ENCODE measurements at regions not wholly inside any gene's neighbourhood (a gene's known extent, or its start where the extent isn't known, plus 50 kb on each side); places are given as distances from the start of the nearest gene placed in this dataset.

DNA sequence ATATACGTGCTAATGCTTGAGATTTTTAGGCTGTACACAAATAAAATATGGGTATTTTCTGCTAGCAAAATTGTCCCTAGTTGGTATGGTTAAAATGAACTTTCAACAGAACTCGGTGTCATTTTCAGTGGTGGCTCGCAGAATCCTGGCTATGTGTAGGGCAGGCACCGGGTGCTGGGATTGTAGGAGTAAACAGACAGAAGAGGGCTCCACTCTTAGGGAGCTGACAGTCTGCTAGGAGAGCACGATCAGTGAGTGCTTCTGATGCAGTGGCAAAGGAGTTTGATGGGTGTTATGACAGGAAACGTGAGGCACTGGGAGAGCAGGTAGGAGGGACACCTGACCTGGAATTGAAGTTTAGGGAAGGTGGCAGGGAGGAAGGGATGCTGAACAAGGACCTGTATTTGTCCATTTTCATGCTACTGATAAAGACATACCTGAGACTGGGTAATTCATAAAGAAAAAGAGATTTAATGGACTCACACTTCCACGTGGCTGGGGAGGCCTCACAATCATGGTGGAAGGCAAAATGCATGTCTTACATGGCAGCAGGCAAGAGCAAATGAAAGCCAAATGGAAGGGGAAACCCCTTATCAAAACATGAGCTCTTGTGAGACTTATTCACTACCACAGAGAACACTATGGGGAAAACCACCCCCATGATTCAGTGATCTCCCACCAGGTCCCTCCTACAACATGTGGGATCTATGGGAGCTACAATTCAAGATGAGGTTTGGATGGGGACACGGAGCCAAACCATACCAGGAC lies 105.4 kb upstream of the LCLAT1 start:
- no peak for DNase-seq (ENCODE audit: low read depth)

DNA sequence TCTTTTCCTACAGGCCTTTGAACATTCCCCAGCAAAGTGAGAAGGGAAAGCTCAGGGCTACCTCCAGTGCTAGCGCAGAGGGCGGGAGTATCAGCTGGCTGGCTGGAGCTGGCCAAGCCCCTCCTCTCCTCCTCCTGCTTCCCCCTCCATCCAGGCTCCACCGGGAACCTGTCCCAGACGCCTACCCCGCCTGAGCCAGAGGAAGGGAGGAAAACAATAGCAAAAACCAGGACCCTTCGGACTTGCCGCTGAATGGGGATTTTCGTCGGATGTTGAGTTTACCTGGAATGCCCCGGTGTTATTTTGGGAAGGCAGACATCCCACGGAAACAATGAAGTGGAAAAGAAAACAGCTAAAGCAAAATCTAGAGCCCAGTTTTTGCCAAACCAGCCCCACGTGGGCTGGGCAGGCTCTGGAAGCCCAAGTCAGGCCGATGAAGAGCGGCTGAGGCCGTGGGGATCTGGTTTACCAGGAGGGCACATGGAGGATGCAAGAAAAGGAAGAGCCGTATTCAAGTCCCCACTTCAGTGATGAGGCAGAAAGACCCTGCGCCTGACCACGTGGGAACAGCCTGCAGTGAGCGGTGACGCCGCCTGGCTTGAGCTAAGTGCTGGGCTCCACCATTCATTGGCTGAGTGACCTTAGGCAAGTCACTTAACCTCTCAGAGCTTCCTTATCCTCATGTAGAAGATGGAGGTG lies 100.4 kb upstream of the LCLAT1 start:
- no peak for DNase-seq (ENCODE audit: low read depth)

DNA sequence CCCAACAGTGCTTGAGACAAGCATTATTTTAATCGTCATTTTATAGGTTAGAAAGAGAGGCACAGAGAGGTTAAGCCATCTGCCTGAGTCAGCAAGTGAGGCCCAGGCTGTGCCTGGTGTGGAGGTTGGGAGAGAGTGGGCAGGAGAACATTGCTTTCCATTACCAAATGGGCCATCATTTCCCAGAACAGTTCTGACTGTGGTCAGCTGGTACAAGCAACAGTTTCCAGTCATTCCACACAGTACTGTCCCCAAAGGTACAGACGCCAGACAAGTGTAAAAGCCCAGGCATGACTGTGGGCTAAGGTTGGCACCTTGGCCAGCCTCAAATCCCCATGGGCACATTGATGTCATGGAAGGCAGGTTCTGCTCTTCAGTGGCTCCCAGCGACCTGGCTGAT lies 98.2 kb upstream of the LCLAT1 start:
- DNase-seq (ENCODE audit: low read depth): no peak

DNA sequence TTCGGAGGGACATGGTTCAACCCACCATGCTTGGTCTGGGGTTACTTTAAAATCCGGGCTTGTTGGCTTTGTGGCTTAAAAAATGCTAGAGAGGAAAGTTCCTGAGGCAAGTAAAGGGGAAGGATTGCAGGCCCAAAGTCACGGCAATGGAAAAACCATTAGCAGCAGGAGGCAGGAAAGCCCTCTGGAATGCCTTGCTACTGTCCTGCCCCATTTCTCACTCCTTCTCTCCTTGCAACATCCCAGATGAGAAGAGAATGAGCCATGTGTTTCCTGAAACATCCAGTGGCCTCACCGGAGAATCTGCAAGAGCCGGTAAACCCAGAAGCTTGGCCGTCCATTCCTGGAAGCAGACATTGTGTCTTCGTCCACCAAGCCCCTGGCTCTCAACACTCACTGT lies 97.4 kb upstream of the LCLAT1 start:
- DNase-seq (ENCODE audit: low read depth): no peak

DNA sequence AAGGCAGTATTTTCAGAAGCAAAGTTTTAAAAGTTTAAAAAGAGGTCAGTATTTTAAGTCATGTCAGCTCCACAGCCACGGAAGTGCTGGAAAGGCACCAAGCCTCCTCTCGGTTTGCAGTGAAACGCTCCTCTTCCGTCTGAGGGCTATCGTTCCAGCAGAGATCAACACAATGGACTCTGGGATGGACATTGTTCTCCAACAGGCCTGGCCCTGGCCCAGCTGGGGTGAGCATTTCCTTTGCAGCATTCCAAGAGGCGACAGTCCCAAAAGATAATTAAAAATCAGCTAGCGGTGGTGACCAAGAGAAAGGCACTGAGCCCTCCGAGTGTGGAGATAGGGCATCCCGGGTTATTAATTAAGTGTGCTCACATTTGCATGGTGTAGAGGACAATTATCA lies 95.9 kb upstream of the LCLAT1 start:
- no peak for DNase-seq (ENCODE audit: low read depth)

DNA sequence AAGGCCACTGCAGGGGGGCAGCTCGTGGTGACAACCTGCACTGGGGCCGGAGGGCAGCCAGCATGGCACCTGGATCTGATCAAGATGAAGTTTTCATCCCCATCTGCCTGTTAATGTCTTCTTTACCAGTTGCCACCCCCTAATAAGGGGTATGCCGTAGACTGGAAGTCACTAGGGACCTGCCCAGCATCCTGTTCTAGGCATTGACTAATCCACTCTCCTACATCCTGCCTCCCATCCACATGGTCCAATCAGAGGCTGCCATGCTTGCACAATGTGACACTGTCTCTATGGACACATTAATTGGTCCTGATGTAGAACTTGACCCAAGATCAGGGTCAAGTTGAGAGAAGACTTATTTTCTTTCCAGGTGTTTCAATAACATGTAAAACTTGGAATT lies 95.1 kb upstream of the LCLAT1 start:
- DNase-seq (ENCODE audit: low read depth): no peak

DNA sequence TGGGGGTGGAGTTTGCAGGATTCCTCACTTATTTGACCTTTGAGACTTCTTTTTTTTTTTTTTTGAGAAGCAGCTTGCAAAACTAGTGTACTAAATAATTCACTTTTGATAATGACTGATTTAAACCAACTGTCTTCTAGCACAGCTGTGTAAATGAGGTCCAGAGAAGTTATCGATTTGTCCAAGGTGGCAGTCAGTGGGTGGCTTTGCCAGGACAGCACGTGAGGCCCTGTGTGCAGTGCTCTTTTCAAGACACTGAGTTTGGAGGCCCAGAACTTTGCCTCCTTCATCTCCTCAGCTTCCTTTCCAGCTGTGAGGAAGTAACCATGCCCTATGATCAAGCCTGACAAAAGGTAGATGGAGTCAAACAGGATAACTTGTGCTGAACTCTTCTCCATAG lies 92.9 kb upstream of the LCLAT1 start:
- DNase-seq (ENCODE audit: low read depth): no peak

DNA sequence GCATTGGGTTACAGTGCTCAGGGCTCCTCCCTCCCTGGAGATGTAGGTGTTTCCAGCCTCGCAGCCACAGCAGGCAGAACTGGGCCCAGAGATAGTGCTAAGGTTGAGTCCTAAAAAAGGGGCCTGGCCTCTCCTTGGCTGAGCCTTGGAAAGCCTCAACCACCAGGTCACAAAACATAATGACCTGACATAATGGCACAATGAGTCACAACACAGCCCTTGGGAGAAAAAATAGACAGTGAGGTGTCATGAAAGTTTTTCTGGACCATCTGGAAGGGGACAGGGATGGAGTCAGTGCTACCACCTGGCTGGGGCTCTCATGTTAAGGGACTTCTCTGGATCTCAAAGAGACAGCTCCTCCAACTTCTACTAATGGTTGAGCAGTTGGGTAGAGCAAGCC lies 92.4 kb upstream of the LCLAT1 start:
- DNase-seq (ENCODE audit: low read depth): no peak

DNA sequence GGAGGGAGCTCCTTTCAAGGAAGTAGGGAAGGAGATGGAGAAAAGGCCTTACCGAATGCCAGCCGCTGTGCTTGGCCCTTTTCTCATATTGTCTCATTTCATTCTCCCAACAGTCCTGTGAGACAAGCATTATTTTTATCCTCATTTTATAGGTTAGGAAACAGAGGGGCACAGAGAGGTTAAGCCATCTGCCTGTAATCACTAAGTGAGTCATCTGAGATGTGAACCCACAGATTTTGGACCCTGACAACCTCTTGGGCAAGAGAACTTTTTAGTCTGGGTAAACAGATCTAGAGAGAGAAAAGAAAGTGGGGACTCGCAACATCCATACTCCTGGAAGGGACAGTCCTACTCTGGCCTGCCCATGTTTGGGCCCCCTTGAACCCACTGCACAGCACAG lies 91.7 kb upstream of the LCLAT1 start:
- no peak for DNase-seq (ENCODE audit: low read depth)

DNA sequence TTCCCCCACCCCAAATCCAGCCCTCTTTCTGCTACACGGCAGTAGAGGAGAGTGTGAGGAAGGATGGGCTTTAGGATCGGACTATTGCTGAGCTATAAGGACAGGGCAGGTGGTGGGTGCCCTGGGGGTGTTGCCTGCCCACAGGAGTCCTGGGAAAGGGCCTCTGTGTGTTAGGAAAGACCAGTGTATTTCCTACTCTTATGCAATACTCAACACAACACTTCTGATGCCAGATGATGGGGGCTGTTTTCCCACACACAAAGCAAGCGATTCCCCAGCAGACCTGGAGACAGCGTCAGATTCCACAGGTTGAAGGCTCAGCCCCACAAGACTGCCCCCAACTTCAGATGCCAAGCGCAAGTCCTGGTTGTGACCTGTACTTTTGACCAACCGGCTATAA lies 91.0 kb upstream of the LCLAT1 start:
- no peak for DNase-seq (ENCODE audit: low read depth)

DNA sequence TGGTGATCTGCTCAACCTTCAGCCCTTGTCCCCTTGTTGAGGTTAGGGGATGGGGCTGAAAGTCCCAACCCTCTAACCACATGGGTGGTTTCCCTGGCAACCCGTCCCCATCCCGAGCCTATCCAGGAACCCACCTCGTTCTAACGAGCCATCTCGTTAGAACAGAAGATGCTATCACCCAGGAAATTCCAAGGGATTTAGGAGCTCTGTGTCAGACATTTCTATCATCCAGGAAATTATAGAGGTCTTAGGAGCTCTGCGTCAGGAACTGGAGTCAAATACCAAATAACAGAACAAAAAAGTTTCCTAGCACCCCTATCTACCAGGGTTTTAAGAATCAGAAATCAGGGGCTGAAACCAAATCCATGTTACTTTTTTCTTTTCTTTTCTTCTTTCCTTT lies 90.3 kb upstream of the LCLAT1 start:
- DNase-seq (ENCODE audit: low read depth): no peak

DNA sequence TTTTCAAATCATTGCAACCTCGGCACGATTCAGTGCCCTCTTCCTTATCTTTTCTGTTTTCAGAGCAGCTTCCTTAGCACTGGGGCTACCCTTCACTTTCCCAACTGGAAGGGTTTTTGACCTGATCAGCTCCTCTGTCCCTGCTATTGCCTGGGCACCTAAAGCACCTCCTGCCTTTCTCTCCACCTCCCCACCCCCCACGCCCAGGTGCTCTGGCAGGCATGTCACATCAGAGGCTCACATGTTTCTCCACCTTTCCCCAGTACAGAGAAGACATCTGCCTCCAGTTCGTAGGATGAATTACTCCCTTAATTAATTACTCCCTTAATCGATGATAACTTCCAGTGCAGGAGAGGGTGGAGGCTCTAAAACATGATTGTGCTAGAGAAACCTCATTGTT lies 88.7 kb upstream of the LCLAT1 start:
- DNase-seq (ENCODE audit: low read depth): no peak

DNA sequence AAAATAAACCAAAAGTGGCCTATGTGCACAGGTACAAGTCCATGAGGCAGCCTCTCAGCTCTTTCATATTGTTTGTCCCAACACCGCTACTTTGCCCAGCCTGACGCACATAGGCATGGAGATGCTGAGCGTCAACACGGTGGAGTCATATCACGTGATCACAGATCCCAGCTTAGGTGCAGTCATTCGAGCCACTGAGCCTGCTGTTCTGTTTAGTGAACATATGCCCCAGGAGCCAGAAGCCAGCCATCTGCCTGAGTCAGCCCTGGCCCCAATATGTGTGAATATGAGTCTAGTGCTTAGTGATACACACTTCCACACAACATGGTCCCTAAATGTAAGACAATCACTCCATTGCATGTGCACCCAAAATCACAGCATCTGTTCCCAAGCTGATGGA lies 88.2 kb upstream of the LCLAT1 start:
- DNase-seq (ENCODE audit: low read depth): no peak

DNA sequence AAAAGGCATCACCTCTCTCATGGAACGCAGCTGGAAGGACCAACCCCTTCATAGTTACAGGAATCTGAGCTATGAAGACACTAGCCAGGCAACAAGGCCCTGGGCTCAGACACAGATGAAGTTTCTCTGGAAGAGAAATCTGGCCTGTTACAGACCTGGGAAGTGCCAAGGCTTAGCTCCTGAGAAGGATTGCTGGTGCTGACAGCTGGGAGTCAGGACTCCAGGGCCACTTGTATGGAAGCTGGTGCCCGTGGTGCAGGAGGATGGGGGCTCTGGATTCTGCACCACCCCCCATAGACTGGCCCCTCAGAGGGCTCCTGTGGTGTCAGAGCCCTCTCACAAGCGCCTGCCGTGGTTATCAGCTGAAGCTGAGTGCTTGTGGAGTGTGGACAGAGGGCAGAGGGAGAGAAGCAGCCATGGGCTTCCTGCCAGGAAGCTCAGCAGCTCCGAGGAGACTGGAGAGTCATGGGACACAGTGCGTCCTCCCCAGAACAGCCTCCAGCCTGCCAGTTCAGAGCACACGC lies 87.3 kb upstream of the LCLAT1 start:
- DNase-seq (ENCODE audit: low read depth): no peak

DNA sequence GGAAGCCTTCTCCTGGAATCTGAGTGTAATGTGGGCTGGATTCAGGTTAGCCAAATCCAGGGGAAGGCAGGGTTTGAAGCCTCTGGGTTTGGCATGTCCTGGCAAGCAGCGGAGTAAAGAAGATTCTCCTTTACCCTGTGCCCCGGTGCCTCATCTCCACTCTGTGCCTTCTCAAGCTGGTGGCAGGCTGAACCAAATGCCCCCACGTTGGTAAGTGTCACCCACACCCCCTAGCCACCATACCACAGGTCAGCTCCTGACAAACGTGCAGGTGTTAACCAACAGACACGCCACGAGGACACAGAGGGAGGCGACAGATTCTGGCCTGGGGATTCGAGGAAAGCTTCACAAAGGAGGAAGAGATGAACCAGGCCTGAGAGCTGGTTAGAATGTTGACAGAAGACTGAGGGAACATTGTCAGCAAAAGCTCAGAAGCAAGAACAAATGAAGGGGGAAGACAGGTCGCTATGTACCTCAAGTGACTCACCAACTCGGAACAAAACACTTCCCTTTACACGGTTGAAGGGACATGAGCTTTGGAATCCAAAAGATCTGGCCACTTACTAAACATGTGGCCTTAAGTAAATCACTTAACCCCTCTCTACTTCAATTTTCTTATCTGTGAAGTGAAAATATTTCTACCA lies 85.2 kb upstream of the LCLAT1 start:
- DNase-seq (ENCODE audit: low read depth): no peak

DNA sequence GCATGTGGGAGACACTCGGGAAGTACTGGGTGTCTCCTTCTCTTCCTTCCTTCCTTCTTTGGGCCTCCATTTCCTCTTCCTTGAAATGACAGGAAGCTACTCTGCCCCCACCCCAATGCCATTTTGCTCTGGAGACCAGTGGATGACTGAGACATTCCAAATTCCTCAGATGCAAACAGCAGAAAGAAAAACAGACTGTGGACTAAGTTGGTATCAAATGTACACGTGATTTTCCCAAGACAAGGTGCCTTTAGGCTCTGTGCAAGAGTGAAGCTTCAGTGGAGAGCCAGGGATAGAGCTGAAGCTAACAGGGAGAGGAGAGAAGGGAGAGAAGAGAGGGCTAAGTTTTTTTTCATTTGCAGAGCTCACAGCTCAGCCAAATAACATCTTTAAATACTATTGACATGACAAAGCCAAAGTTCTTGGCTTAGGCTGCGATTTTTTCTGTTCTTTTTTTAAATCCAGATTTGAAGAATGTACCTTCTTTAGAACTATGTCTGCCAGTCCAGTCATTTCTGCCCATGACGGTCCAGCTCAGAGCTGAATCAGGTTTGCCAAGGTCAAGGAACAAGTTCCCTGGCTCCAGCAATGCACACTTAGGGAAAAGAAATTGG lies 84.5 kb upstream of the LCLAT1 start:
- no peak for DNase-seq (ENCODE audit: low read depth)

DNA sequence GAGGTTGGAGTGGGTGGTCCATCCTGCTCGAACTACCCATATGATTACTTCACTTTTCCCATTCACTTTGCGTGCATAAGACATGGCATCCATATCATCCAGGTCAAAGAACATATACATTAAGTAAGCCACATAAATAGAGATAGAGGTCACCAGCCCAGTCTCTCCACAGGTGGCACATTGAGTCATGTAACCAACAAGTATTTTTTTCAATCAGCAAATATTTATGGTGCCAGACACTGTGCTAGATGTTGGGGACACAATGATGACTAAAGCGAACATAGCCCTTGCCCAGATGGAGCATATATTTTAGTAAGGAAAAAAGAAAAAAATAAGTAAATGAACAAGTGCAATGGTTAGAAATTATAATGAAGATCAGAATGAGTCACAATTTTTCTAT lies 83.6 kb upstream of the LCLAT1 start:
- DNase-seq (ENCODE audit: low read depth): no peak

DNA sequence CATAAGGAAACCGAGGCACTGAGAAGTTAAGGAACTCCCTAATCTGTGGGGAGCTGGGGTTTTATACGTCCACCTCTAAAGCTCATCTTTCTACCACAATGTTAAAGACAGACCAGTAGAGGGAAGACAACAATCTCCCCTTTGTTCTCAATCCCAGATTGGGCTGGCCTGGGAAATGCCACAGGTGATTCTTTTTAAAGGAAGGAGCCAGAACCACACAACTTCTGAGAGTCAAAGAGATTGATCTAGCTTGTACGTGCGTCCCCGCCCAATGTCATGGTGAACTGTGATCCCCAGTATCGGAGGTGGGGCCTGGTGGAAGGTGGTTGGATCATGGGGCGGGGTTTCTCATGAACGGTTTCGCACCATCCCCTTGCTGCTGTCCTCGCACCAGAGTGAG lies 81.8 kb upstream of the LCLAT1 start:
- no peak for DNase-seq (ENCODE audit: low read depth)

DNA sequence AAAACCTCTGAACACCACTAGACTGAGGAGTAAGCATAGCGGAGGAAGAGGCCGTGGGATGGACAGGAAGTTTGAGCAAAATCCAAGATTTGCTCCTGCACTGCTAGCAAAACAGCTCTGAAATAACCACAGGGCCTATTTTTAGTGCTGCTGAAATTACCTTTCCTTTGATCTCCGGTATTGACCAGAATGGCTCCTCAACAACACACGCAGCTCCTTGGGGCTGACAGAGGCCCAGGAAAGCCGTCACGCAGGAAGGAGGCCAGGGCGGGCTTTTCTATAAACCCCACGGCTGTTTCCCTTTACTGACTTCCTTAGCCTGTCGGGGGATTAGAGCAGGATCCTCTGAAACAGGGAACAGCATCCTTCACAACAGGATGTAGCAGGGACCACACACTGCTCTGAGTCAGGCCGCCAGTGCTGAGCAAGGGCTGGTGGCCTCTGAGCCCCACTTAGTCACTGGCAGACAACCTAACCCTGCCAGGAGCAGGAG lies 80.8 kb upstream of the LCLAT1 start:
- DNase-seq (ENCODE audit: low read depth): peak; percentile 24

DNA sequence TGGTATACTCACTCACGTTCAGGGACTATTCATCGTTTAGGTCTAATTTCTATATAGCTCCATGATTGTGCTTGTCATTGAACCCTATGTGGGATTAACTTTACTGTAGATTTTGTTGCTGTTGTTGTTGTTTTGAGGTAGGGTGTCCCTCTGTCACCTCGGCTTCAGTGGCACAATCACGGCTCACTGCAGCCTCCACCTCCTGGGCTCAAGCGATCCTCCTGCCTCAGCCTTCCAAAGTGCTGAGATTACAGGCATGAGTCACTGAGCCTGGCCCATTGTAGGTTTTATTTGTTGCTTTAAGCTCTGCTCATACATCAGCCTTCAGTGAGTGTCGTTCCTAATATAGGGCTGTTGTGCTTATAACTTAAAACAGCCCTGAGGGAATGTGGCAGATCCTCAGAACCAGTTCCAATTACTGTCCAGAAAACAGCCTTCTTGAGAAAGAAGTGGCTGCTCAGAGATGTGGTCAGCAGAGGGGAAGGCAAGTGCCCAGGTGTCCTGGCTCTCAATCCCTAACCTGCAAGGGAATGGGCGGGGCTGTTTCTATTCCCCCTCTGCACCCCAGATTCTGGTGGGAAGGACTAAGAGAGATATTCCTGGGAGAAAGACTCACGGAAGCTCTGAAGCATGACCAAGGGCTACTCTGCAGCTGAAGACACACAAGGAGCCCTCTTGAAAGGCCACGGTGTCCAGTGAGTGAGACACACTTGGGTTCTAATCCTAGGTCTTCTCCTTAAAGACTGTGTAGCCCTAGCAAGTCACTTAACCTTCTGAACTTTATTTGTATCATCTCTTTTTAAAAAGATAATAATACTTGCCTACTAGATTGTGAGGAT lies 79.6 kb upstream of the LCLAT1 start:
- DNase-seq (ENCODE audit: low read depth): no peak

DNA sequence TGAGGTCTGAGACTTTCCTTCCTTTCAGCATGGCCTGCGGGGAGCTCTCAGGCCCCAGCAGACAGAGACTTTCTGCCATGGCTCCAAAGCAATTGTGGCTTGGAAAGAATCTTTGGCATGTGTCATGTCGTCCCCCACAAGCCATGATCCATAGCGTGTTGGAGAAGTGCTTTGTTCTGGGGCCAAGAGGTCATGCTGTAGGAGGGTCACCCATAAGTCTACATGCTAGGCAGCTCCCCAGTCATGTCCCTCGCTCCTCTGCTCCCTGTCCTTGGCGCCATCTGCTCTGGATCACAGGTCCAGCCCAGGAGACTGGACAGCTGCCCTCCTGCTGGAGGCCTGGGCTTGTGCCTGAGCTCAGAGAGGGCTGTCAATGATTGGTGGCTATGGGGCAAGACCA lies 78.8 kb upstream of the LCLAT1 start:
- DNase-seq (ENCODE audit: low read depth): no peak

Data from stimulated activated CD8-positive, alpha-beta memory T cell treated with anti-CD3 and anti-CD28 coated beads, Interleukin-12 subunit alpha, Interleukin-12 subunit beta, amount 100 ng/mL, for 4 hours (primary cell).